ENCODE measurements at regions not wholly inside any gene's neighbourhood (a gene's known extent, or its start where the extent isn't known, plus 50 kb on each side); places are given as distances from the start of the nearest gene placed in this dataset.

GRCh38 chr18:76593843-76594242 lies 98.8 kb upstream of the ZNF516 start:
- H3K9me3 Mint-ChIP-seq, result no peaks in the 10 kb centered on the region
- H3K27ac ChIP-seq (ENCODE audit: low read depth, low read length), result no peak overlapping the region
- no peak overlapping the region for H3K4me3 ChIP-seq (ENCODE audit: low read length)
- CTCF ChIA-PET, result no interaction called here
- no peaks in the 10 kb centered on the region for H3K27me3 ChIP-seq (ENCODE audit: insufficient read depth, low read length, poor library complexity, severe bottlenecking)
- H3K36me3 Mint-ChIP-seq, result no peaks in the 10 kb centered on the region
- H3K4me3 Mint-ChIP-seq, result no peak overlapping the region
- H3K27ac Mint-ChIP-seq, result no peak overlapping the region
- no peak for DNase-seq
- peaks cover 22 to 48% of the 10 kb centered on the region in 2 donors for H3K27me3 Mint-ChIP-seq
- POLR2A ChIA-PET, result no interaction called here
- H3K4me1 ChIP-seq (ENCODE audit: insufficient read depth, low read length), result no peaks in the 10 kb centered on the region
- H3K36me3 ChIP-seq (ENCODE audit: insufficient read depth, low read length), result no peaks in the 10 kb centered on the region
- peaks cover 1 to 6% (median 5%) of the 10 kb centered on the region in 3 donors for H3K4me1 Mint-ChIP-seq
- no peaks in the 10 kb centered on the region for H3K9me3 ChIP-seq (ENCODE audit: low read length)

GRCh38 chr18:76592981-76593381 lies 97.9 kb upstream of the ZNF516 start:
- H3K27me3 Mint-ChIP-seq, result peaks cover 27 to 53% of the 10 kb centered on the region in 2 donors
- POLR2A ChIA-PET, result no interaction called here
- no peak for DNase-seq
- Histone ChIP-seq H3K9me3 (ENCODE audit: low read length) (no peaks in the 10 kb centered on the region), H3K27me3 (ENCODE audit: insufficient read depth, low read length, poor library complexity, severe bottlenecking) (no peaks in the 10 kb centered on the region), H3K4me1 (ENCODE audit: insufficient read depth, low read length) (no peaks in the 10 kb centered on the region), H3K27ac (ENCODE audit: low read depth, low read length) (no peak overlapping the region), H3K36me3 (ENCODE audit: insufficient read depth, low read length) (no peaks in the 10 kb centered on the region), H3K4me3 (ENCODE audit: low read length) (no peak overlapping the region)
- peaks cover 3 to 10% (median 10%) of the 10 kb centered on the region in 3 donors for H3K4me1 Mint-ChIP-seq
- H3K4me3 Mint-ChIP-seq, result no peak overlapping the region
- CTCF ChIA-PET, result no interaction called here
- no peak overlapping the region for H3K27ac Mint-ChIP-seq
- no peaks in the 10 kb centered on the region for H3K36me3 Mint-ChIP-seq
- no peaks in the 10 kb centered on the region for H3K9me3 Mint-ChIP-seq

- H3K27me3 ChIP-seq (ENCODE audit: insufficient read depth, low read length, poor library complexity, severe bottlenecking), result no peaks in the 10 kb centered on the region
- CTCF ChIA-PET, result no interaction called here
- no peaks in the 10 kb centered on the region for H3K4me1 ChIP-seq (ENCODE audit: insufficient read depth, low read length)
- H3K4me3 Mint-ChIP-seq, result no peak overlapping the region
- H3K9me3 ChIP-seq (ENCODE audit: low read length), result no peaks in the 10 kb centered on the region
- H3K4me1 Mint-ChIP-seq, result peaks cover 3 to 10% (median 10%) of the 10 kb centered on the region in 3 donors
- no peak for DNase-seq
- H3K36me3 Mint-ChIP-seq, result no peaks in the 10 kb centered on the region
- H3K4me3 ChIP-seq (ENCODE audit: low read length), result no peak overlapping the region
- POLR2A ChIA-PET, result no interaction called here
- H3K27me3 Mint-ChIP-seq, result peaks cover 25 to 53% of the 10 kb centered on the region in 2 donors
- no peak overlapping the region for H3K27ac Mint-ChIP-seq
- H3K36me3 ChIP-seq (ENCODE audit: insufficient read depth, low read length), result no peaks in the 10 kb centered on the region
- H3K9me3 Mint-ChIP-seq, result no peaks in the 10 kb centered on the region
- no peak overlapping the region for H3K27ac ChIP-seq (ENCODE audit: low read depth, low read length)
These were observed 97.1 kb upstream of the ZNF516 start for GRCh38 chr18:76592096-76592495.

- ChIA-PET POLR2A (no interaction called here), CTCF (no interaction called here)
- H3K27me3 Mint-ChIP-seq, result peaks cover 25 to 50% of the 10 kb centered on the region in 2 donors
These were observed 94.8 kb upstream of the ZNF516 start for GRCh38 chr18:76589866-76590265.

GRCh38 chr18:76589316-76589715 lies 94.3 kb upstream of the ZNF516 start:
- DNase-seq, result no peak
- Histone ChIP-seq H3K27ac (ENCODE audit: low read depth, low read length) (no peak overlapping the region), H3K4me3 (ENCODE audit: low read length) (no peak overlapping the region), H3K27me3 (ENCODE audit: insufficient read depth, low read length, poor library complexity, severe bottlenecking) (no peaks in the 10 kb centered on the region), H3K4me1 (ENCODE audit: insufficient read depth, low read length) (no peaks in the 10 kb centered on the region), H3K9me3 (ENCODE audit: low read length) (no peaks in the 10 kb centered on the region), H3K36me3 (ENCODE audit: insufficient read depth, low read length) (no peaks in the 10 kb centered on the region)
- Mint-ChIP-seq H3K27me3 (peaks cover 25 to 49% of the 10 kb centered on the region in 2 donors), H3K27ac (no peak overlapping the region), H3K4me3 (no peak overlapping the region), H3K4me1 (peaks cover 3 to 10% (median 10%) of the 10 kb centered on the region in 3 donors), H3K36me3 (no peaks in the 10 kb centered on the region), H3K9me3 (no peaks in the 10 kb centered on the region)
- ChIA-PET CTCF (no interaction called here), POLR2A (no interaction called here)

More at GRCh38 chr18:76589866-76590265, 94.8 kb upstream of the ZNF516 start:
- H3K27ac ChIP-seq (ENCODE audit: low read depth, low read length), result no peak overlapping the region
- no peak overlapping the region for H3K4me3 Mint-ChIP-seq
- no peaks in the 10 kb centered on the region for H3K27me3 ChIP-seq (ENCODE audit: insufficient read depth, low read length, poor library complexity, severe bottlenecking)
- no peaks in the 10 kb centered on the region for H3K9me3 ChIP-seq (ENCODE audit: low read length)
- peaks cover 3 to 10% (median 10%) of the 10 kb centered on the region in 3 donors for H3K4me1 Mint-ChIP-seq
- no peak for DNase-seq
- no peak overlapping the region for H3K27ac Mint-ChIP-seq
- no peaks in the 10 kb centered on the region for H3K9me3 Mint-ChIP-seq
- no peaks in the 10 kb centered on the region for H3K36me3 Mint-ChIP-seq
- H3K4me1 ChIP-seq (ENCODE audit: insufficient read depth, low read length), result no peaks in the 10 kb centered on the region
- no peaks in the 10 kb centered on the region for H3K36me3 ChIP-seq (ENCODE audit: insufficient read depth, low read length)
- H3K4me3 ChIP-seq (ENCODE audit: low read length), result no peak overlapping the region

GRCh38 chr18:76588601-76589226 lies 93.7 kb upstream of the ZNF516 start:
- ChIA-PET POLR2A (no interaction called here), CTCF (no interaction called here)
- no peak overlapping the region for H3K27ac ChIP-seq (ENCODE audit: low read depth, low read length)
- no peaks in the 10 kb centered on the region for H3K36me3 ChIP-seq (ENCODE audit: insufficient read depth, low read length)
- no peak for DNase-seq
- no peaks in the 10 kb centered on the region for H3K36me3 Mint-ChIP-seq
- H3K9me3 Mint-ChIP-seq, result no peaks in the 10 kb centered on the region
- peak overlapping the region in 1 of 7 donors; percentile 26 for H3K4me3 Mint-ChIP-seq
- H3K4me1 Mint-ChIP-seq, result peaks cover 3 to 10% (median 10%) of the 10 kb centered on the region in 3 donors
- no peaks in the 10 kb centered on the region for H3K4me1 ChIP-seq (ENCODE audit: insufficient read depth, low read length)
- no peak overlapping the region for H3K4me3 ChIP-seq (ENCODE audit: low read length)
- H3K27ac Mint-ChIP-seq, result no peak overlapping the region
- H3K9me3 ChIP-seq (ENCODE audit: low read length), result no peaks in the 10 kb centered on the region
- no peaks in the 10 kb centered on the region for H3K27me3 ChIP-seq (ENCODE audit: insufficient read depth, low read length, poor library complexity, severe bottlenecking)
- H3K27me3 Mint-ChIP-seq, result peaks cover 25 to 44% of the 10 kb centered on the region in 2 donors

- H3K27me3 Mint-ChIP-seq, result peaks cover 20 to 38% of the 10 kb centered on the region in 2 donors
- H3K4me1 Mint-ChIP-seq, result peaks cover 3 to 10% (median 10%) of the 10 kb centered on the region in 3 donors
These were observed 92.8 kb upstream of the ZNF516 start for GRCh38 chr18:76587879-76588271.

GRCh38 chr18:76587147-76587878 lies 92.3 kb upstream of the ZNF516 start:
- ChIA-PET CTCF (no interaction called here), POLR2A (no interaction called here)
- no peaks in the 10 kb centered on the region for H3K27me3 ChIP-seq (ENCODE audit: insufficient read depth, low read length, poor library complexity, severe bottlenecking)
- DNase-seq, result no peak
- no peak overlapping the region for H3K4me3 ChIP-seq (ENCODE audit: low read length)
- H3K9me3 Mint-ChIP-seq, result no peaks in the 10 kb centered on the region
- H3K27ac ChIP-seq (ENCODE audit: low read depth, low read length), result no peak overlapping the region
- peaks cover 16 to 33% of the 10 kb centered on the region in 2 donors for H3K27me3 Mint-ChIP-seq
- H3K4me3 Mint-ChIP-seq, result no peak overlapping the region
- no peaks in the 10 kb centered on the region for H3K36me3 Mint-ChIP-seq
- peaks cover 3 to 10% (median 10%) of the 10 kb centered on the region in 3 donors for H3K4me1 Mint-ChIP-seq
- no peaks in the 10 kb centered on the region for H3K4me1 ChIP-seq (ENCODE audit: insufficient read depth, low read length)
- H3K36me3 ChIP-seq (ENCODE audit: insufficient read depth, low read length), result no peaks in the 10 kb centered on the region
- H3K27ac Mint-ChIP-seq, result no peak overlapping the region
- no peaks in the 10 kb centered on the region for H3K9me3 ChIP-seq (ENCODE audit: low read length)

More at GRCh38 chr18:76587879-76588271, 92.8 kb upstream of the ZNF516 start:
- Mint-ChIP-seq H3K9me3 (no peaks in the 10 kb centered on the region), H3K4me3 (no peak overlapping the region), H3K36me3 (no peaks in the 10 kb centered on the region), H3K27ac (no peak overlapping the region)
- H3K27ac ChIP-seq (ENCODE audit: low read depth, low read length), result no peak overlapping the region
- DNase-seq, result no peak
- H3K4me3 ChIP-seq (ENCODE audit: low read length), result no peak overlapping the region
- H3K4me1 ChIP-seq (ENCODE audit: insufficient read depth, low read length), result no peaks in the 10 kb centered on the region
- H3K36me3 ChIP-seq (ENCODE audit: insufficient read depth, low read length), result no peaks in the 10 kb centered on the region
- no peaks in the 10 kb centered on the region for H3K9me3 ChIP-seq (ENCODE audit: low read length)
- H3K27me3 ChIP-seq (ENCODE audit: insufficient read depth, low read length, poor library complexity, severe bottlenecking), result no peaks in the 10 kb centered on the region
- ChIA-PET CTCF (no interaction called here), POLR2A (no interaction called here)
